HG02938 (cell line): ENCODE measurements at regions not wholly inside any gene's neighbourhood (a gene's known extent, or its start where the extent isn't known, plus 50 kb on each side); places are given as distances from the start of the nearest gene placed in this dataset.
A peak's percentile ranks its signal among the peaks of the same experiment; 100 is the strongest.

ENCODE experiments used
- ATAC-seq: cut with Tn5 transposase; IDR thresholded peaks from one replicate; pipeline ENCODE4 v1.9.1; 2021; ENCODE audit warnings: mild to moderate bottlenecking, moderate library complexity; ENCODE audit not compliant: unreplicated experiment

- ATAC-seq, result no peak
These were observed 1171.8 kb downstream of the AMY1C start for GRCh38 chr1:104921525-104921924.

GRCh38 chr1:104923075-104923474, 1173.4 kb downstream of the AMY1C start:
- no peak for ATAC-seq

DNA sequence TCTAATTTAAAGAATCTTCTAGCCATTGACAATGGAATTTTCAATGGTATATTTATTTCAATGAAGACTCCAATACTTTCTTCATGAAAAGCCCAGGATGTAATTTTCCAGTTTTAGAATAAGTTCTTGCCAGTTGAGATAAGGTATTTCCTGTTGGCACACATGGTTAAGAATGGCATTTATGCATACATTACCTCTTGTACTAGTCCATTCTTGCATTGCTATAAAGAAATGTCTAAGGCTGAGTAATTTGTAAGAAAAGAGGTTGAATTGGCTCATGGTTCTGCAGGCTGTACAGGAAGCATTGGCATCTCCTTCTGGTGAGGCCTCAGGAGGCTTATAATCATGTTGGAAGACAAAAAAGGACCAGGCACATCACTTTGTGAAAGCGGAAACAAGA, 1179.6 kb downstream of the AMY1C start:
- no peak for ATAC-seq

DNA sequence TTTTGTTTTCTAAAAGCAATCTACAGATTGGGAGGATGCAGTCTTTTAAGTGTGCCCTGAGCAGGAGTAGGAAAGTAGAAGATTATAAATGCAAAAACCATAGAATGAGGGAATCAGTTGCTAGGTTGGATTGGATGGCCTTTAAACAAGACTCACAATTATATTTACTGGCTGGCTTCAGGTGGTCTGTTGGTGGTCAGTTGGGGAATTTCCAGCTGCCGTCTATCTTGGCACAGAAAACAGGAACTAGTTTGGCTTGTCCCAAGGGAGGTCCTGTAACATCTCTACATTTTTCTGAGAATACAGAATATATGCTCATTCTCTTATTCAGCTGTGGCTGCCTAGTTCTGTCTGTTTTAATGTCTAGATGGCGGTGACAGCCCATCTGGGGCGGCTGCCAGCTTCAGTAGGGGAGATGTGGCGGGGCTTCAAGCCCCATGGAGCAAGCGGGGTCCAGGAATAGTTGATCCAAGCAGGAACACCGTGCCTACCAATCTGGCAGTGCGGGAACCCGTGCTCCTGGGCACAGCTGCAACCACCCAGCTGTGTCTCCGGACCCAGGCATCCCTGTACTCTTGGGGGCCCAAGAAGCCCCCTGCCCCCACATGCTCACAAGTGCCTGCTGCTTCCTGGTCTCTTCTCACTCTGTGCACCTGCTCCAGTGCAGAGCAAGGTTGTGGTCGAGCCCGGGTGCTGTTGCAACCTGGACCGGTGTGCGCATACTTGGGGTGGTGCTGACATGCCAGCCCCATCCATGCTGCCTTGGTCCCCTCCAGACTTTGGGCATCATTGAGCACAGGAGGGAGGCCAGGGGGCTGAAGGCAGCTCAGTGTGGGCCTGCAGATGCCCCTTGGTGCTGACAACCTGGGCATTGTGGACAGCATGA, 1182.6 kb downstream of the AMY1C start:
- peak; percentile 82 for ATAC-seq

- ATAC-seq, result peak; percentile 4
These were observed 1183.4 kb downstream of the AMY1C start for GRCh38 chr1:104932949-104933679.

GRCh38 chr1:104933846-104934245, 1184.1 kb downstream of the AMY1C start:
- ATAC-seq, result no peak

GRCh38 chr1:104945406-104945805, 1195.7 kb downstream of the AMY1C start:
- no peak for ATAC-seq

DNA sequence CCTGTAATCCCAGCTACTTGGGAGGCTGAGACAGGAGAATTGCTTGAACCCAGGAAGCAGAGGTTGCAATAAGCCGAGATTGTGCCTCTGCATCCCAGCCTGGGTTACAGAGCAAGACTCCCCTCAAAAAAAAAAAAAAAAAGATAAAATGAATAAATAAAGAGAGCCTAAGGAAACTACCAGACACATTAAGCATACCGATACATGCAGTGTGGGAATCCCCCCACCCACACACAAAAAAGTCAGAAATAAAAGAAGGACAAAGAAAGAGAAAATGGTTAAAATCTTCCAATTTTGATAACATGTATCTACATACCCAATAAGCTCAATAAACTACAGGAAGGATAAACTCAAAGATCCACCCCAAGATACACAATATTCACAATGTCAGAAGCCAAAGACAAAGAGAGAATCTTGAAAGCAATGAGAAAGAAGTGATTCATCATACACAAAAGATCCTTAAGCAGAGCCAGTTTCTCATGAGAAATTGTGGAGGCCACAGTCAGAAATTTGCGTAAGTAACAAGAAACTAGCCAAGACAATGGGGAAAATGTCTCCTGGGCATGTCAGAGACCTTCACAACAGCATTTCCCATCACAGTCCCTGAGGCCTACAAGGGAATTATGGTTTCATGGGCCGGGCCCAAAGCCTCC, 1197.0 kb downstream of the AMY1C start:
- no peak for ATAC-seq

DNA sequence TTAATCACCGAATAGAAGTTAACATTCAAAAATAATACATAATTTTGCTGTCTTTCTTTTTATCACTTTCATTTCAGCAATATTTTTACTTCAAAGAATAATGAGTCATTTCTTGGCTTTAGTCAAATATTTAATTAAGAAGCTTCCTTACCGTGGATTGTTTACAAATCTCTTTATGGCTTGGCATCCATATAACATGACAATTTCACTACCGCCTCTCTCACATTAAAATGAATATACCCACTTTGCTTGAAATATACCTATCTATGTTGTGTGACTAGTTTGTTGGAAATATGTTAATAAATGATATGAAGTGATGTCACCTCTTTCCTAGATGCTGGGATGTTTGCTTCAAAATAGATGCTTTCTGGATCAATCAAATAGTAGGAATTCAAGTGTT, 1203.9 kb downstream of the AMY1C start:
- ATAC-seq, result no peak

GRCh38 chr1:104973516-104973915, 1223.8 kb downstream of the AMY1C start:
- no peak for ATAC-seq

DNA sequence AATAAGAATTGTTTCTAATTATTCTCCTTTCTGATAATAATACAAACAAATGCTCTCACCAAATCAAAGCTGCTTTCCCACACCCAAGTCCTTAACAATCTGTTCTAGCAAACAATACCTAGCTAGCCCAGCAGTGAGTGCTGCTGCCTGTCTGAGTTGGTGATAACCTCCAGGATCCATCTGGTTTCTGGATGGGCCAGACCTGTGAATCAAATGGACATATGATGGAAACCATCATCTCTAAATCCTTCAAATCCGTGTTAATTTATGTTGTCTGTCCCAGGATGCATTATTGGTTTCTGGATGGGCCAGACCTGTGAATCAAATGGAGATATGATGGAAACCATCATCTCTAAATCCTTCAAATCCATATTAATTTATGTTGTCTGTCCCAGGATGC, 1230.0 kb downstream of the AMY1C start:
- no peak for ATAC-seq

DNA sequence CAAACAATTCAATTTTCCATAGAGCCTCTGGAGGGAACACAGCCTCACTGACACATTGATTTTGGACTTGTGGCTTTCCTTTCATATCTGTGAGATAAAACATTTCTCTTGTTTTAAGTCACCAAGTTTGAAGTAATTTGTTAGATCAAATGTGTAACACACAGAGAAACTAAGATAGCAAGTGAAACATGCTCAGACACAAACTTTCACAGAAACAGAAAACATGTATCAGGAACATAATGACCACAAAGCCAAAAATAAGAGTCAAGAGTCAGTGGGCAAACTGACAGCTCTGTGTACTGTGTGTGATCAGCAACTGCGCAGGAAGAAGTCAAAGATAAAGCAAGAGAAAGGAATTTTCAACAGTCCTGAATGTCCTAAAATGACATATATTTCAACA, 1237.5 kb downstream of the AMY1C start:
- peak; percentile 98 for ATAC-seq

DNA sequence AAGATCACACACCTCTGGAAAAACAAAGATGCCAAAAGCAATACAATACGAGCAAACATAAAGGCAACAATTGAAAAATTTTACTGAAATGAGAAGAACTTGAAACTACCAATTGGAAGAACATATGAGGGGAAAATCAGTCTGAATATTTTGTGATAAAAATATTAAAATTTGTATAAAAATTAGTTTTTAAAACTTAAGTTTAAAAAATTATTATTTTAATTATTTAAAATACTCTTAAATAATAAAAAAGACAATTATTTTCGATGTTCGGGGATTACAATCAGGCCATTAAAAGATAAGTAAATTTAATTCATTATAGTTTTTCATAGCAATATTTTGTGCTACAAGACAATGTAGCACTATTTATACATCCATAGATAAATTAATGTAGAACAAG, 1239.3 kb downstream of the AMY1C start:
- no peak for ATAC-seq

DNA sequence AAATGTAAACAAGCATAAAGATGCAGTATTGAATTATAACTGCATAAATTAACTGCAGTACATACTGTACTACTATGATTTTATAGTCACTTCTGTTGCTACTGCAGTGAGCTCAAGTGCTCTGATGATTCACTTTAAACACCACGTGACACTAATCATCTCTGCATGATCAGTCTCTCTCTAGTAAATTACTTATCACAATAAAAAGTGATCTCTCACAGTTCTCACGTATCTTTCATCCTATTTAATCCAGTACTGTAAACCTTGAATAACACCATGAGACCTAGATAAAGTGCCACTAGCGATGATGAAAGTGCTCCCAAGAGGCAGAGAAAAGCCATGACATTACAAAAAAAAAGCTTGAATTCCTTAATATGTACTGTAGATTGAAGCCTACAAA, 1242.0 kb downstream of the AMY1C start:
- no peak for ATAC-seq

DNA sequence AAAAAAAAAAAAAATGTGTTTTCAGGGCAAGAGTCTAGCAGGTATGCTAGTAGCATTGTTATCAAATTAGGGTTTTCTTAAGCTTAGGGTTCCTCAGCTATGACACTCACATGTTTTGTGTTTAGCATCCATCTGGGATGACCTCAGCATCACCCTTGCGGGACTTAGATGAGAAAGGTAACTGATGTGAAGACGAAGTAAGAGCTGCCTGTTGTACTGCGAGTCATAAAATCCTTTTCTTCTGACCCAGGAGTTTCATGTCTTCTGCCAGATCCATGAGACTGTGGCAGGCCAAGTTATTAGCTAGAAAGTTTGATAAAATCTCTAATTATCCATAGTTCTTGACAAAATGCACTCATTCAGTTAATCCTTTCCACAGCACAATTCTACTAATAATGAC, 1251.1 kb downstream of the AMY1C start:
- no peak for ATAC-seq

GRCh38 chr1:105004515-105004914, 1254.8 kb downstream of the AMY1C start:
- no peak for ATAC-seq

DNA sequence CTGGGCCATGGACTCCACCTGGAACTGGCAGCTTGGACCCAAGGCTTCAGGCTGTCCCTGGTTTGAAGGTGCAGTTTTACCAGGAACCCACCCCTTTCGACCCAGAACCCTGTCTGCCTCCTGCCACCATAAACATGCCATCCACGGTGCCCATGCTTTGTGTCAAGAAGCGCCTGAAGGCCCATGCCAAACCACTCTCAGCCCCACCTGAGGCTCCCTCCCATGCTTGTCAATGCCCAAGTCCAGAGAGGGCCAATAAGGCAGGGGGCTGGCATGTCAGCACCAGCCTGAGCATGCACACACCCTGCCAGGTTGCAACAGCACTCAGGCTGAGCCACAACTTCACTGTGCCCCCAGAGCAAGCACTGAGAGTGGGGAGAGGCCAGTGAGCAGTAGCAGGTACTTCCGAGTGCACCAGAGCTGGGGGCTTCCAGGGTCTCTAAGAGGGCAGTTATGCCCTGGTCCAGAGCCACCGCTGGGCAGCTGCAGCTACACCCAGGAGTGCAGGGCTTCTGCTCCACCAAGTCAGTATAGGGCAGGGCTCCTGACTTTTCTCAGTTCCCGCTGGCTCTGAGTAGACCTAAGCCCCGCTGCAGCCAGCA, 1256.0 kb downstream of the AMY1C start:
- ATAC-seq, result no peak

GRCh38 chr1:105017587-105017986, 1267.9 kb downstream of the AMY1C start:
- no peak for ATAC-seq

GRCh38 chr1:105023719-105024118, 1274.0 kb downstream of the AMY1C start:
- ATAC-seq, result no peak

GRCh38 chr1:105027838-105028471, 1278.3 kb downstream of the AMY1C start:
- ATAC-seq, result no peak

DNA sequence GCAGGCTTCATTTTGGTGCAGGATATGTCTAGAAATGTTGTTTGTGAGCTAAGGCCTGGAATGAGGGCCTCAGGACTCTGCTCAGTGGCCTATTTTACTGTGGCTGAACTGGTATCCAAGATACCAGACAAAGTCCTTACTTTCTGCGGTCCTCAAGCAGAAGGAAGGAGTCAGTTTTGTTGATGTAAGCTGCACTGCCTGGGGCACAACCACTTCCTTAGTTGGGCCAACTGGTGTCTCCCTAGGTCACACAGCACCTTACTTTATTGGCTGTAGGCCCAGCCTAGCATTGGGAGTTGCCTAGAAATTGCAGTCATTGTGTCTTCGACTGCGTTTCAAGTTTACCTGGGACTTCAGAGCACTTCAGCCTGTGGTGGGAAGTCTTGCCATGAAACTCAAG, 1322.7 kb downstream of the AMY1C start:
- no peak for ATAC-seq
